ENCODE measurements at regions not wholly inside any gene's neighbourhood (a gene's known extent, or its start where the extent isn't known, plus 50 kb on each side); places are given as distances from the start of the nearest gene placed in this dataset.
"Not testable (repeated sequence)": the region's sequence is repeated elsewhere in the genome, so short reads cannot be mapped to it uniquely, and the experiment has no call there.

GRCh38 chr13:82952336-82952735 lies 929.9 kb downstream of the SLITRK1 start:
- TF ChIP-seq CTCF (IDR thresholded peaks at IDR 0.05); EZH2 (IDR thresholded peaks at IDR 0.05; ENCODE audit: borderline replicate concordance, insufficient read depth, low read depth, low read length, poor library complexity, severe bottlenecking): not testable (repeated sequence)
